T-cell (primary cell): ENCODE measurements at regions not wholly inside any gene's neighbourhood (a gene's known extent, or its start where the extent isn't known, plus 50 kb on each side); places are given as distances from the start of the nearest gene placed in this dataset.

Experiments
- ATAC-seq, 4 experiments: fragments of 200-7000 bp in 3 of 4; fragments of 150-1000 bp in 1 of 4; cut with Tn5 transposase; replicated peaks in 1 of 4; 1 replicate in 3 of 4; 2 replicates in 1 of 4; pipeline ENCODE4 v1.10.0; 2021; ENCODE audit warnings: moderate library complexity in 3 of 4, mild to moderate bottlenecking in 2 of 4, moderate number of reproducible peaks in 1 of 4
- CTCF ChIA-PET, 2 donors: fragments of 300-600 bp; sonication (Branson Sonifier 250); formaldehyde crosslinking; loops; one replicate each; lab custom pipeline; 2022; ENCODE audit warnings: antibody characterized with exemption in 2 of 2; lab: Charles Lee
- POLR2A ChIA-PET, 2 donors: fragments of 300-600 bp; sonication (Branson Sonifier 250); formaldehyde crosslinking; loops; one replicate each; lab custom pipeline; 2022; ENCODE audit warnings: antibody characterized with exemption in 2 of 2; lab: Charles Lee
- DNase-seq, 35 experiments: peaks; one replicate each; pipeline versions ENCODE4 v3.0.0 to v3.0.0-alpha.2; 2013 to 2023
- H3K27ac ChIP-seq: one replicate; pipeline ENCODE4 v1.5.1; 2013; ENCODE audit warnings: low read length
- H3K27me3 ChIP-seq, 2 experiments: replicated peaks in 1 of 2; 1 replicate in 1 of 2; 2 replicates in 1 of 2; pipeline versions ENCODE4 v1.6.1 to v1.7.0; 2013; ENCODE audit warnings: low read length in 1 of 2, mixed read lengths in 1 of 2; ENCODE audit not compliant: control insufficient read depth in 2 of 2, insufficient read depth in 2 of 2; ENCODE audit errors: extremely low read depth in 1 of 2
- H3K36me3 ChIP-seq, 2 donors: 1 replicate in 1 of 2; 2 replicates in 1 of 2; pipeline versions ENCODE4 v1.6.1 to v1.7.0; 2013; ENCODE audit warnings: low read length in 1 of 2; ENCODE audit not compliant: control insufficient read depth in 2 of 2, insufficient read depth in 1 of 2; ENCODE audit errors: extremely low read depth in 1 of 2
- H3K4me1 ChIP-seq, 2 experiments: 1 replicate in 1 of 2; 2 replicates in 1 of 2; pipeline versions ENCODE4 v1.6.1 to v1.7.0; 2013; ENCODE audit warnings: low read length in 2 of 2, mixed read lengths in 1 of 2; ENCODE audit not compliant: insufficient read depth in 2 of 2, control insufficient read depth in 1 of 2; ENCODE audit errors: extremely low read depth in 1 of 2
- H3K4me3 ChIP-seq, 2 donors: 1 replicate in 1 of 2; 2 replicates in 1 of 2; pipeline versions ENCODE4 v1.5.1 to v1.7.0; 2013; ENCODE audit warnings: mild to moderate bottlenecking in 2 of 2, low read length in 1 of 2, moderate library complexity in 1 of 2; ENCODE audit not compliant: control insufficient read depth in 1 of 2; ENCODE audit errors: extremely low read depth in 1 of 2
- H3K9me3 ChIP-seq: 2 replicates; pipeline ENCODE4 v1.7.0; 2013
- H3K27ac Mint-ChIP-seq, 2 donors: one replicate each; pipeline ENCODE4 v1.8.0; 2020 to 2021; ENCODE audit warnings: mild to moderate bottlenecking in 2 of 2, mixed read lengths in 2 of 2
- H3K27me3 Mint-ChIP-seq, 2 donors: one replicate each; pipeline ENCODE4 v1.8.0; 2021 to 2022; ENCODE audit warnings: mixed read lengths in 2 of 2
- H3K36me3 Mint-ChIP-seq: one replicate; pipeline ENCODE4 v1.8.0; 2021; ENCODE audit warnings: mixed read lengths
- H3K4me1 Mint-ChIP-seq, 3 donors: one replicate each; pipeline ENCODE4 v1.8.0; 2020 to 2022; ENCODE audit warnings: mixed read lengths in 3 of 3, mild to moderate bottlenecking in 1 of 3
- H3K4me3 Mint-ChIP-seq, 3 donors: one replicate each; pipeline ENCODE4 v1.8.0; 2020 to 2022; ENCODE audit warnings: mild to moderate bottlenecking in 3 of 3, mixed read lengths in 3 of 3, moderate library complexity in 3 of 3
- H3K9me3 Mint-ChIP-seq, 3 donors: one replicate each; pipeline ENCODE4 v1.8.0; 2020 to 2022; ENCODE audit warnings: mixed read lengths in 3 of 3
- WGBS: methylation state at CpG from one replicate; pipeline ENCODE4 v1.1.5; 2013; ENCODE audit warnings: missing lambda C conversion rate; ENCODE audit not compliant: insufficient coverage; 5-methylcytosine and 5-hydroxymethylcytosine counted together

GRCh38 chr18:73752965-73753364, 394.7 kb downstream of the FBXO15 start:
- Mint-ChIP-seq H3K27ac (no peak overlapping the region), H3K4me3 (no peak overlapping the region), H3K9me3 (no peaks in the 10 kb centered on the region), H3K36me3 (no peaks in the 10 kb centered on the region), H3K4me1 (no peaks in the 10 kb centered on the region), H3K27me3 (no peaks in the 10 kb centered on the region)
- ChIA-PET POLR2A (no interaction called here), CTCF (no interaction called here)
- no peak for DNase-seq
- Histone ChIP-seq H3K27ac (no peak overlapping the region), H3K4me1 (no peaks in the 10 kb centered on the region), H3K9me3 (no peaks in the 10 kb centered on the region), H3K27me3 (no peaks in the 10 kb centered on the region), H3K4me3 (no peak overlapping the region), H3K36me3 (no peaks in the 10 kb centered on the region)
- WGBS, result no CpG with 5 or more reads among the region's 2 CpGs
- ATAC-seq, result no peak

GRCh38 chr18:73752546-73752945, 395.1 kb downstream of the FBXO15 start:
- Histone ChIP-seq H3K4me1 (no peaks in the 10 kb centered on the region), H3K27ac (no peak overlapping the region), H3K27me3 (no peaks in the 10 kb centered on the region), H3K36me3 (no peaks in the 10 kb centered on the region), H3K4me3 (no peak overlapping the region), H3K9me3 (no peaks in the 10 kb centered on the region)
- no CpG with 5 or more reads among the region's 4 CpGs for WGBS
- no peaks in the 10 kb centered on the region for H3K9me3 Mint-ChIP-seq
- H3K4me1 Mint-ChIP-seq, result no peaks in the 10 kb centered on the region
- no peaks in the 10 kb centered on the region for H3K36me3 Mint-ChIP-seq
- ATAC-seq, result no peak
- H3K4me3 Mint-ChIP-seq, result no peak overlapping the region
- H3K27ac Mint-ChIP-seq, result no peak overlapping the region
- no peak for DNase-seq
- ChIA-PET CTCF (no interaction called here), POLR2A (no interaction called here)
- no peaks in the 10 kb centered on the region for H3K27me3 Mint-ChIP-seq

- H3K9me3 ChIP-seq, result no peaks in the 10 kb centered on the region
- H3K4me1 ChIP-seq, result no peaks in the 10 kb centered on the region
- peaks cover 0 to 2% (median 0%) of the 10 kb centered on the region in 3 donors for H3K9me3 Mint-ChIP-seq
- no peak overlapping the region for H3K27ac ChIP-seq
- H3K4me3 ChIP-seq, result no peak overlapping the region
- H3K36me3 Mint-ChIP-seq, result no peaks in the 10 kb centered on the region
- ATAC-seq, result no peak
- H3K4me3 Mint-ChIP-seq, result no peak overlapping the region
- DNase-seq, result no peak
- H3K27ac Mint-ChIP-seq, result no peak overlapping the region
- no peaks in the 10 kb centered on the region for H3K27me3 ChIP-seq
- ChIA-PET POLR2A (no interaction called here), CTCF (no interaction called here)
- no peaks in the 10 kb centered on the region for H3K4me1 Mint-ChIP-seq
- H3K27me3 Mint-ChIP-seq, result no peaks in the 10 kb centered on the region
- no CpG with 5 or more reads among the region's 5 CpGs for WGBS
- H3K36me3 ChIP-seq, result no peaks in the 10 kb centered on the region
Measured at GRCh38 chr18:73750052-73750451, 397.6 kb downstream of the FBXO15 start.

GRCh38 chr18:73749304-73749703, 398.3 kb downstream of the FBXO15 start:
- H3K36me3 Mint-ChIP-seq, result no peaks in the 10 kb centered on the region
- no peak for ATAC-seq

GRCh38 chr18:73748731-73749130, 398.9 kb downstream of the FBXO15 start:
- H3K27ac Mint-ChIP-seq, result no peak overlapping the region
- POLR2A ChIA-PET, result no interaction called here
- DNase-seq, result no peak
- no peaks in the 10 kb centered on the region for H3K9me3 ChIP-seq
- WGBS, result 50% methylated on average over 1 of the region's 4 CpGs
- H3K4me3 Mint-ChIP-seq, result no peak overlapping the region
- no peaks in the 10 kb centered on the region for H3K36me3 Mint-ChIP-seq
- H3K27me3 ChIP-seq, result no peaks in the 10 kb centered on the region
- CTCF ChIA-PET, result no interaction called here
- H3K4me3 ChIP-seq, result no peak overlapping the region
- H3K4me1 Mint-ChIP-seq, result no peaks in the 10 kb centered on the region
- H3K27ac ChIP-seq, result no peak overlapping the region
- H3K36me3 ChIP-seq, result no peaks in the 10 kb centered on the region
- no peaks in the 10 kb centered on the region for H3K4me1 ChIP-seq
- no peaks in the 10 kb centered on the region for H3K27me3 Mint-ChIP-seq
- no peak for ATAC-seq
- peaks cover 0 to 2% (median 0%) of the 10 kb centered on the region in 3 donors for H3K9me3 Mint-ChIP-seq

More at GRCh38 chr18:73749304-73749703, 398.3 kb downstream of the FBXO15 start:
- DNase-seq, result no peak
- no peak overlapping the region for H3K27ac Mint-ChIP-seq
- Histone ChIP-seq H3K4me1 (no peaks in the 10 kb centered on the region), H3K27ac (no peak overlapping the region), H3K9me3 (no peaks in the 10 kb centered on the region), H3K4me3 (no peak overlapping the region), H3K36me3 (no peaks in the 10 kb centered on the region), H3K27me3 (no peaks in the 10 kb centered on the region)
- no peak overlapping the region for H3K4me3 Mint-ChIP-seq
- ChIA-PET POLR2A (no interaction called here), CTCF (no interaction called here)
- no peaks in the 10 kb centered on the region for H3K27me3 Mint-ChIP-seq
- no peaks in the 10 kb centered on the region for H3K4me1 Mint-ChIP-seq
- WGBS, result no CpG with 5 or more reads among the region's 2 CpGs
- peaks cover 0 to 2% (median 0%) of the 10 kb centered on the region in 3 donors for H3K9me3 Mint-ChIP-seq

GRCh38 chr18:73746101-73746500, 401.5 kb downstream of the FBXO15 start:
- H3K27ac ChIP-seq, result no peak overlapping the region
- H3K27me3 ChIP-seq, result no peaks in the 10 kb centered on the region
- ATAC-seq (no peak), DNase-seq (no peak)
- POLR2A ChIA-PET, result no interaction called here
- Mint-ChIP-seq H3K4me1 (no peaks in the 10 kb centered on the region), H3K27me3 (no peaks in the 10 kb centered on the region), H3K4me3 (no peak overlapping the region), H3K27ac (no peak overlapping the region), H3K36me3 (no peaks in the 10 kb centered on the region), H3K9me3 (peaks cover 0 to 2% (median 0%) of the 10 kb centered on the region in 3 donors)
- no peaks in the 10 kb centered on the region for H3K4me1 ChIP-seq
- H3K36me3 ChIP-seq, result no peaks in the 10 kb centered on the region
- H3K4me3 ChIP-seq, result no peak overlapping the region
- CTCF ChIA-PET, result no interaction called here
- no peaks in the 10 kb centered on the region for H3K9me3 ChIP-seq

- no peaks in the 10 kb centered on the region for H3K27me3 ChIP-seq
- no peak overlapping the region for H3K4me3 ChIP-seq
- ATAC-seq (no peak), DNase-seq (no peak)
- no peaks in the 10 kb centered on the region for H3K9me3 ChIP-seq
- POLR2A ChIA-PET, result no interaction called here
- CTCF ChIA-PET, result no interaction called here
- H3K27ac ChIP-seq, result no peak overlapping the region
- H3K27ac Mint-ChIP-seq, result no peak overlapping the region
- no peak overlapping the region for H3K4me3 Mint-ChIP-seq
- H3K36me3 Mint-ChIP-seq, result no peaks in the 10 kb centered on the region
- no peaks in the 10 kb centered on the region for H3K36me3 ChIP-seq
- WGBS, result 20% methylated on average over 1 of the region's 2 CpGs
- peaks cover 0 to 2% (median 0%) of the 10 kb centered on the region in 3 donors for H3K9me3 Mint-ChIP-seq
- no peaks in the 10 kb centered on the region for H3K4me1 ChIP-seq
- no peaks in the 10 kb centered on the region for H3K4me1 Mint-ChIP-seq
- no peaks in the 10 kb centered on the region for H3K27me3 Mint-ChIP-seq
Measured at GRCh38 chr18:73742957-73743356, 404.7 kb downstream of the FBXO15 start.
